ENCODE measurements at regions not wholly inside any gene's neighbourhood (a gene's known extent, or its start where the extent isn't known, plus 50 kb on each side); places are given as distances from the start of the nearest gene placed in this dataset.
A peak's percentile ranks its signal among the peaks of the same experiment; 100 is the strongest.
"Not testable (repeated sequence)": the region's sequence is repeated elsewhere in the genome, so short reads cannot be mapped to it uniquely, and the experiment has no call there.

- DNase-seq (ENCODE audit: extremely low spot score in 2 of 2), result no peak
- no peak overlapping the region for H3K27ac ChIP-seq
- TF ChIP-seq CTCF (IDR thresholded peaks at IDR 0.05) (no peak), POLR2A (IDR thresholded peaks at IDR 0.05) (no peak), POLR2AphosphoS5 (IDR thresholded peaks at IDR 0.05; ENCODE audit: insufficient read depth in 1 of 2, low read depth in 1 of 2) (no peak)
- intact Hi-C loops (cut with DNase I), result no loop called here
- no peak overlapping the region for H3K4me3 ChIP-seq
- no peaks in the 10 kb centered on the region for H3K9me3 ChIP-seq
- no peaks in the 10 kb centered on the region for H3K27me3 ChIP-seq
- H3K4me1 ChIP-seq, result no peaks in the 10 kb centered on the region
- H3K36me3 ChIP-seq, result no peaks in the 10 kb centered on the region
Observed at GRCh38 chrX:85808217-85808616, 239.1 kb downstream of the CHM start.

- H3K4me1 ChIP-seq; H3K27ac ChIP-seq; H3K4me3 ChIP-seq; H3K27me3 ChIP-seq; intact Hi-C loops (cut with DNase I); DNase-seq (ENCODE audit: extremely low spot score in 2 of 2); H3K36me3 ChIP-seq; H3K9me3 ChIP-seq: not testable (repeated sequence)
Observed at GRCh38 chrX:85772391-85772790, 275.0 kb downstream of the CHM start.

GRCh38 chrX:85765651-85766050 is 281.7 kb downstream of the CHM start:
- H3K27me3 ChIP-seq, result no peaks in the 10 kb centered on the region
- DNase-seq (ENCODE audit: extremely low spot score in 2 of 2), result no peak
- H3K9me3 ChIP-seq, result no peaks in the 10 kb centered on the region
- no peaks in the 10 kb centered on the region for H3K36me3 ChIP-seq
- no peaks in the 10 kb centered on the region for H3K4me1 ChIP-seq
- TF ChIP-seq POLR2A (IDR thresholded peaks at IDR 0.05) (no peak), POLR2AphosphoS5 (IDR thresholded peaks at IDR 0.05; ENCODE audit: insufficient read depth in 1 of 2, low read depth in 1 of 2) (no peak), CTCF (IDR thresholded peaks at IDR 0.05) (no peak)
- no peak overlapping the region for H3K4me3 ChIP-seq
- H3K27ac ChIP-seq, result no peak overlapping the region
- intact Hi-C loops (cut with DNase I), result no loop called here

DNA sequence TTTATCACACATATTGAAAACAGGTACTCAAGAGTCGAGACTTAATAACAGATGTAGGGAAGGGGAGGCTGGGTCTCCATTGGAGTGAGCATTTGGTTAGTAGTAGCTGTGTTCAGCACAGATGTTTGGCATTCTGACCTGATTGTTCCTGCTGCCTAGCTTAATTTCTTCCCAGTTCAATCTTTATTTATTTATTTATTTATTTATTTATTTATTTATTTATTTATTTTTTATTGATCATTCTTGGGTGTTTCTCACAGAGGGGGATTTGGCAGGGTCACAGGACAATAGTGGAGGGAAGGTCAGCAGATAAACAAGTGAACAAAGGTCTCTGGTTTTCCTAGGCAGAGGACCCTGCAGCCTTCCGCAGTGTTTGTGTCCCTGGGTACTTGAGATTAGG is 324.3 kb downstream of the CHM start:
- DNase-seq (ENCODE audit: extremely low spot score in 2 of 2); H3K9me3 ChIP-seq; H3K27me3 ChIP-seq; H3K36me3 ChIP-seq; intact Hi-C loops (cut with DNase I); H3K4me3 ChIP-seq; H3K27ac ChIP-seq; H3K4me1 ChIP-seq: not testable (repeated sequence)

GRCh38 chrX:85703233-85703632 is 323.8 kb upstream of the POF1B start:
- DNase-seq (ENCODE audit: extremely low spot score in 2 of 2); H3K4me3 ChIP-seq; H3K27ac ChIP-seq; intact Hi-C loops (cut with DNase I); H3K4me1 ChIP-seq; H3K27me3 ChIP-seq; H3K36me3 ChIP-seq; H3K9me3 ChIP-seq: not testable (repeated sequence)

GRCh38 chrX:85698921-85699320 is 319.5 kb upstream of the POF1B start:
- Histone ChIP-seq H3K4me3 (no peak overlapping the region), H3K4me1 (no peaks in the 10 kb centered on the region), H3K9me3 (no peaks in the 10 kb centered on the region), H3K27me3 (no peaks in the 10 kb centered on the region), H3K36me3 (no peaks in the 10 kb centered on the region), H3K27ac (no peak overlapping the region)
- no peak for DNase-seq (ENCODE audit: extremely low spot score in 2 of 2)
- TF ChIP-seq POLR2A (IDR thresholded peaks at IDR 0.05), result no peak
- TF ChIP-seq CTCF (IDR thresholded peaks at IDR 0.05), result no peak
- no peak for TF ChIP-seq POLR2AphosphoS5 (IDR thresholded peaks at IDR 0.05; ENCODE audit: insufficient read depth in 1 of 2, low read depth in 1 of 2)
- intact Hi-C loops (cut with DNase I), result no loop called here

DNA sequence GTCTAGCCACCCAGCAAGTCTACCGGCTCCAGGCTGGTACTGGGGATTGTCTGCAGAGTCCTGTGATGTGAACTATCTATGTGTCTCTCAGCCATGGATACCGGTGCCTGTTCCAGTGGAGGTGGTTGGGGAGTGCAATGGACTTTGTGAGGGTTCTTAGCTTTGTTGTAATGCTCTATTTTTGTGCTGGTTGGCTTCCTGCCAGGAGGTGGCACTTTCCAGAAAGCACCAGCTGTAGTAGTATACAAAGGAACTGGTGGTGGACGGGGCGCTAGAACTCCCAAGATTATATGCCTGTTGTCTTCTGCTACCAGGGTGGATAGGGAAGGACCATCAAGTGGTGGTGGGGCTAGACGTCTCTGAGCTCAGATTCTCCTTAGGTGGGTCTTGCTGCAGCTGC is 306.4 kb upstream of the POF1B start:
- no peaks in the 10 kb centered on the region for H3K4me1 ChIP-seq
- H3K36me3 ChIP-seq, result no peaks in the 10 kb centered on the region
- peak in 1 of 2 donors; percentile 79 for DNase-seq (ENCODE audit: extremely low spot score in 2 of 2)
- no peak overlapping the region for H3K27ac ChIP-seq
- TF ChIP-seq POLR2A (IDR thresholded peaks at IDR 0.05) (no peak), CTCF (IDR thresholded peaks at IDR 0.05) (no peak), POLR2AphosphoS5 (IDR thresholded peaks at IDR 0.05; ENCODE audit: insufficient read depth in 1 of 2, low read depth in 1 of 2) (no peak)
- intact Hi-C loops (cut with DNase I), result no loop called here
- no peaks in the 10 kb centered on the region for H3K9me3 ChIP-seq
- H3K4me3 ChIP-seq, result no peak overlapping the region
- no peaks in the 10 kb centered on the region for H3K27me3 ChIP-seq
